22Rv1 (cell line): ENCODE measurements at regions not wholly inside any gene's neighbourhood (a gene's known extent, or its start where the extent isn't known, plus 50 kb on each side); places are given as distances from the start of the nearest gene placed in this dataset.

Source experiments
- H3K27ac ChIP-seq: fragments of 450-650 bp; 2 replicates; pipeline ENCODE4 v1.5.1; 2017
- ZFX ChIP-seq: fragments of 450-650 bp; IDR thresholded peaks from 2 replicates; pipeline ENCODE4 v1.6.1; 2017; ENCODE audit warnings: antibody characterized with exemption, borderline replicate concordance
- TF ChIP-seq, protein P1 (sequence below): fragments of 450-650 bp; IDR thresholded peaks from 2 replicates; pipeline ENCODE4 v1.5.1; 2017; ENCODE audit warnings: mild to moderate bottlenecking

DNA sequence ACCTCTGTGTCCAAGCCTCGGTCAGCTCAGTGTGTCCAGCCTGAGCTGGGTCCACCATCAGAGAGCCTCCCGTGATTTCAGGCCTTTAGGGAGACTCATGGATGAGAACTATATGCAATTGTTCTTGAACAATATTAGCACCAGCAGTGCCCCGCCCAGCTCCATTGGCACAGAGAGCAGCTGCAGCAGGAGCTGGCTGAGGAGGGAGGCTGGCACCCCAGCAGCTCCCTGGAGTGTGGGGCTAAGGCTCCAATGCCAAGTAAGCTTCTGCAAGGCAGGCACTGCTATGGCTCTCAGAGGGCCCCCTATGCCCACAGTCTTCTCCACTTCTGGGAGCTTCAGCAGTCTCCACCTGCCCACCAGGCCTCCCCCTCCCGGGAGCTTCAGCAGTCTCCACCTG, 593.3 kb downstream of the MATN1 start:
- H3K27ac ChIP-seq = no peak overlapping the region
- TF ChIP-seq ZFX = no peak
- TF ChIP-seq, protein P1, sequence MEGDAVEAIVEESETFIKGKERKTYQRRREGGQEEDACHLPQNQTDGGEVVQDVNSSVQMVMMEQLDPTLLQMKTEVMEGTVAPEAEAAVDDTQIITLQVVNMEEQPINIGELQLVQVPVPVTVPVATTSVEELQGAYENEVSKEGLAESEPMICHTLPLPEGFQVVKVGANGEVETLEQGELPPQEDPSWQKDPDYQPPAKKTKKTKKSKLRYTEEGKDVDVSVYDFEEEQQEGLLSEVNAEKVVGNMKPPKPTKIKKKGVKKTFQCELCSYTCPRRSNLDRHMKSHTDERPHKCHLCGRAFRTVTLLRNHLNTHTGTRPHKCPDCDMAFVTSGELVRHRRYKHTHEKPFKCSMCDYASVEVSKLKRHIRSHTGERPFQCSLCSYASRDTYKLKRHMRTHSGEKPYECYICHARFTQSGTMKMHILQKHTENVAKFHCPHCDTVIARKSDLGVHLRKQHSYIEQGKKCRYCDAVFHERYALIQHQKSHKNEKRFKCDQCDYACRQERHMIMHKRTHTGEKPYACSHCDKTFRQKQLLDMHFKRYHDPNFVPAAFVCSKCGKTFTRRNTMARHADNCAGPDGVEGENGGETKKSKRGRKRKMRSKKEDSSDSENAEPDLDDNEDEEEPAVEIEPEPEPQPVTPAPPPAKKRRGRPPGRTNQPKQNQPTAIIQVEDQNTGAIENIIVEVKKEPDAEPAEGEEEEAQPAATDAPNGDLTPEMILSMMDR = no peak

- TF ChIP-seq, protein P1 = no peak
- TF ChIP-seq ZFX = no peak
- H3K27ac ChIP-seq = no peak overlapping the region
These were observed 593.8 kb downstream of the MATN1 start for GRCh38 chr1:30129421-30130055.

- H3K27ac ChIP-seq = no peak overlapping the region
- TF ChIP-seq, protein P1 = no peak
- no peak for TF ChIP-seq ZFX
These were observed 594.4 kb downstream of the MATN1 start for GRCh38 chr1:30129001-30129408.

- H3K27ac ChIP-seq = no peak overlapping the region
- TF ChIP-seq, protein P1 = no peak
- no peak for TF ChIP-seq ZFX
These were observed 596.5 kb downstream of the MATN1 start for GRCh38 chr1:30126848-30127247.

DNA sequence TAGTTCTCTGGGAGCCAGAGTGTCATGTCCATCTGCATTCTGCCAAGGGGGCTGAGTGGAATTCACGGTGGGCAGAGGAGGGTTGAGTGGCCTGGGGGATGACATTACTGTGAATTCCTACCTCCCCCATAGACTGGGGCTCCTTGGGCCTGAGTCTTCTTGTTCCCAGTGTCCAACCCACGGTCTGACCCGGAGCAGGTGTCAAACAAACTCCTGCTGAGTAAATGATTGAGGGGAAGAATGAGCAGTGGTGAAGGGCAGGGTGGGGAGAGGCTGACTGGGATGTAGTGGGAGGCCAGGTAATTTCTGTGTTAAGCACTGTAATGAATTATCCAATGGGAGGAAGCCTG, 597.6 kb downstream of the MATN1 start:
- TF ChIP-seq ZFX = no peak
- TF ChIP-seq, protein P1 = no peak
- H3K27ac ChIP-seq = no peak overlapping the region

- no peak overlapping the region for H3K27ac ChIP-seq
- no peak for TF ChIP-seq ZFX
- TF ChIP-seq, protein P1 = no peak
These were observed 598.2 kb downstream of the MATN1 start for GRCh38 chr1:30125021-30125820.

GRCh38 chr1:30123896-30124295, 599.5 kb downstream of the MATN1 start:
- TF ChIP-seq, protein P1 = no peak
- TF ChIP-seq ZFX = no peak
- no peak overlapping the region for H3K27ac ChIP-seq
